Prostate gland (tissue), 2 donors: ENCODE measurements at regions not wholly inside any gene's neighbourhood (a gene's known extent, or its start where the extent isn't known, plus 50 kb on each side); places are given as distances from the start of the nearest gene placed in this dataset.

Source experiments
- POLR2A ChIP-seq: fragments of 450-650 bp; IDR thresholded peaks from one replicate; pipeline ENCODE4 v1.6.1; 2016; ENCODE audit warnings: antibody characterized with exemption, mild to moderate bottlenecking
- TF ChIP-seq, protein P1 (sequence below), 4 experiments: fragments of 200-600 bp in 2 of 4; fragments of 450-650 bp in 2 of 4; sonication (generic) in 2 of 4; IDR thresholded peaks; 1 replicate in 3 of 4; 2 replicates in 1 of 4; pipeline ENCODE4 v1.5.1; 2016 to 2019; ENCODE audit warnings: antibody characterized with exemption in 4 of 4, mild to moderate bottlenecking in 2 of 4, moderate library complexity in 2 of 4

DNA sequence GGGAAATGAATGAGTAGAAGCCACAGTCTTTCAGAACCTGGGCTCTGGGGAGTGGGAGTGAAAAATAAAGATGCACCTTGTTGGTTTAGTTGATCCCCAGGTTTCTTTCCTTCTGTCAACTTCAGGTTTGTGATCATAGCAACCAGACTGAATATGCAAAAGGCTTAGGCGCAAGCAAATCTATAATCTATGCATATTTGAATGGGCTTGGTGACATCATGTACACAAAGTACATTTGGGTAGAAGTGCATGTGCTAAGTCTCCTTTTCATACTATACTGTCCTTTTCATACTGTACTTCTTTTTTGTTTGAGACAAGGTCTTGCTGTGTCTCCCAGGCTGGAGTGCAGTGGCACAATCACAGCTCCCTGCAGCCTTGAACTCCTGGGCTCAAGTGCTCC, 132.4 kb upstream of the C2CD4B start:
- TF ChIP-seq, protein P1, sequence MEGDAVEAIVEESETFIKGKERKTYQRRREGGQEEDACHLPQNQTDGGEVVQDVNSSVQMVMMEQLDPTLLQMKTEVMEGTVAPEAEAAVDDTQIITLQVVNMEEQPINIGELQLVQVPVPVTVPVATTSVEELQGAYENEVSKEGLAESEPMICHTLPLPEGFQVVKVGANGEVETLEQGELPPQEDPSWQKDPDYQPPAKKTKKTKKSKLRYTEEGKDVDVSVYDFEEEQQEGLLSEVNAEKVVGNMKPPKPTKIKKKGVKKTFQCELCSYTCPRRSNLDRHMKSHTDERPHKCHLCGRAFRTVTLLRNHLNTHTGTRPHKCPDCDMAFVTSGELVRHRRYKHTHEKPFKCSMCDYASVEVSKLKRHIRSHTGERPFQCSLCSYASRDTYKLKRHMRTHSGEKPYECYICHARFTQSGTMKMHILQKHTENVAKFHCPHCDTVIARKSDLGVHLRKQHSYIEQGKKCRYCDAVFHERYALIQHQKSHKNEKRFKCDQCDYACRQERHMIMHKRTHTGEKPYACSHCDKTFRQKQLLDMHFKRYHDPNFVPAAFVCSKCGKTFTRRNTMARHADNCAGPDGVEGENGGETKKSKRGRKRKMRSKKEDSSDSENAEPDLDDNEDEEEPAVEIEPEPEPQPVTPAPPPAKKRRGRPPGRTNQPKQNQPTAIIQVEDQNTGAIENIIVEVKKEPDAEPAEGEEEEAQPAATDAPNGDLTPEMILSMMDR (IDR thresholded peaks at IDR 0.05): no peak
- no peak for TF ChIP-seq POLR2A
